ENCODE measurements at regions not wholly inside any gene's neighbourhood (a gene's known extent, or its start where the extent isn't known, plus 50 kb on each side); places are given as distances from the start of the nearest gene placed in this dataset.

- no peak for DNase-seq (ENCODE audit: extremely low read depth, low read depth)
Observed at GRCh38 chr2:20531633-20532262, 84.9 kb downstream of the RHOB start.

GRCh38 chr2:20532634-20533437 is 86.0 kb downstream of the RHOB start:
- DNase-seq (ENCODE audit: extremely low read depth, low read depth) = no peak
- TF ChIP-seq CTCF (IDR thresholded peaks at IDR 0.05; ENCODE audit: low read depth, low read length) = no peak

More at GRCh38 chr2:20531633-20532262, 84.9 kb downstream of the RHOB start:
- no peak for TF ChIP-seq CTCF (IDR thresholded peaks at IDR 0.05; ENCODE audit: low read depth, low read length)

GRCh38 chr2:20533993-20534622 is 87.2 kb downstream of the RHOB start:
- TF ChIP-seq CTCF (IDR thresholded peaks at IDR 0.05; ENCODE audit: low read depth, low read length) = no peak
- no peak for DNase-seq (ENCODE audit: extremely low read depth, low read depth)

- DNase-seq (ENCODE audit: extremely low read depth, low read depth) = no peak
- no peak for TF ChIP-seq CTCF (IDR thresholded peaks at IDR 0.05; ENCODE audit: low read depth, low read length)
Observed at GRCh38 chr2:20534913-20535801, 88.3 kb downstream of the RHOB start.

- DNase-seq (ENCODE audit: extremely low read depth, low read depth) = no peak
- TF ChIP-seq CTCF (IDR thresholded peaks at IDR 0.05; ENCODE audit: low read depth, low read length) = no peak
Observed at GRCh38 chr2:20536619-20537422, 89.9 kb downstream of the RHOB start.

GRCh38 chr2:20537423-20538307 is 90.8 kb downstream of the RHOB start:
- DNase-seq (ENCODE audit: extremely low read depth, low read depth) = no peak
- TF ChIP-seq CTCF (IDR thresholded peaks at IDR 0.05; ENCODE audit: low read depth, low read length) = no peak

Data from AG09319 (cell line).